RPMI7951 (cell line): ENCODE measurements at regions not wholly inside any gene's neighbourhood (a gene's known extent, or its start where the extent isn't known, plus 50 kb on each side); places are given as distances from the start of the nearest gene placed in this dataset.
A peak's percentile ranks its signal among the peaks of the same experiment; 100 is the strongest.
"Not testable (repeated sequence)": the region's sequence is repeated elsewhere in the genome, so short reads cannot be mapped to it uniquely, and the experiment has no call there.

ENCODE experiments used
- DNase-seq: peaks from one replicate; pipeline ENCODE4 v3.0.0-alpha.2; 2012; ENCODE audit warnings: low read depth

DNA sequence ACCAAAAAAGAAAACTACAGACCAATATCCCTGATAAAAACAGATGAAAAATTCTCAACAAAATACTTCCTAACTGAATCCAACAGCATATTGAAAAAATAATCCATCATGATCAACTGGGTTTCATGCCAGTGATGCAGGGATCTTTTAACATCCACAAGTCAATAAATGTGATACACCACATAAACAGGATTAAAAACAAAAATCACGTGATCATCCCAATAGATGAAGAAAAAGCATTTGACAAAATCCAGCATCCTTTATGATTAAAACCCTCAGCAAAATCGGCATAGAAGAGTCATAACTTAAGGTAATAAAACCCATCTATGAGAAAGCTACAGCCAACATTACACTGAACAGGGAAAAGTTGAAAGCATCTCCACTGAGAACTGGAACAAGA is 107.5 kb downstream of the DCLK3 start:
- no peak for DNase-seq

DNA sequence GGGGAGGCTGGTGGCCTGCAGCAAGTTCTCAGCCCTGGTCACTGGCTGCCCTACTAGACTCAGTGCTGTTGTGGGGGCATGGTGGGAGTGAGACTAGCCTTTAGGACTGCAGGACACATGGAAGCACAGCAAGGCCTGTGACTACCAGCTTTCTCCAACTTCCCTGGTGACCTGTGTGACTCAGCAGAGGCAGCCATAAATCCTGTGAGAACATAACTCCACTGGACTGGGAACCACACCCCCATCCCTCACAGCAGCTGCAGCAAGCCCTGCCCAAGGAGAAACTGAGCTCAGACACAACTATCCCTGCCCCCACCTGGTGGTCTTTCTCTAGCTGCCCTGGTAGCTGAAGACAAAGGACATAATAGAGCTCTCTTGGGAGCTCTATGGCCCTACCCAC is 111.3 kb downstream of the DCLK3 start:
- DNase-seq: peak; percentile 38

DNA sequence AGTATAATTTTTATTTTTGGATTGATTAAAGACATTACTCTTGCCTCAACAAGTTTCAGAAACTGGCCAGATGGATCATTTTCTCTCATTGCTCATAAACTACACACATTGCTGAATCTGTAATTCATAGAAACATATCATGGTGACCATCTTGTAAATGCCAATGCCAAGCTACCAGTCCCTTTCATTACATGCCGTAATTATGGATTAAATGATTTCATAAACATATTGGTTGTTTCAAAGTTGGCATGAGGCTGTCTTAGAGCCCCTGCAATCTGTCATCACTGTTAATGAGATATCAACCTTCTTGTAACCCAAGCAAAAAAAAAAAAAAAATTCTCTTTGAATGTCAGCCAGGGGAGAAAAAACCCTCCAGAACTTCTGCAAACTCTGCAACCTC is 112.2 kb downstream of the DCLK3 start:
- DNase-seq: no peak

DNA sequence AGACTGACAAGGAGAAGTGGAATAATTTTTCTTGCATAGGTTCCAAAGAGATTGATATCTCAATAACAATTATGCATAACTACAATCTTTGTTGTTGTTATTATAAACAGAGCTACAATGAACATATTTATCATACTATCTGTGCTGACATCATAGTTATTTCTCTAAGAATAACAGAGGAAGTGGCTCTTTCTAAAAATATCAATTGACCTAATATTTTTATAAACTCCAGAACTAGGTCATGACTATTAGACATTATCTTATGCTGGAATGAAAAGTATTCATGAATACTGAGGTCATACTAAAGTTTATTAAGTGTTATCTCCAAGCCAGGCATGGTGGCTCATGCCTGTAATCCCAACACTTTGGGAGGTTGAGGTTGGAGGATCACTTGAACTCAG is 114.1 kb downstream of the DCLK3 start:
- no peak for DNase-seq

DNA sequence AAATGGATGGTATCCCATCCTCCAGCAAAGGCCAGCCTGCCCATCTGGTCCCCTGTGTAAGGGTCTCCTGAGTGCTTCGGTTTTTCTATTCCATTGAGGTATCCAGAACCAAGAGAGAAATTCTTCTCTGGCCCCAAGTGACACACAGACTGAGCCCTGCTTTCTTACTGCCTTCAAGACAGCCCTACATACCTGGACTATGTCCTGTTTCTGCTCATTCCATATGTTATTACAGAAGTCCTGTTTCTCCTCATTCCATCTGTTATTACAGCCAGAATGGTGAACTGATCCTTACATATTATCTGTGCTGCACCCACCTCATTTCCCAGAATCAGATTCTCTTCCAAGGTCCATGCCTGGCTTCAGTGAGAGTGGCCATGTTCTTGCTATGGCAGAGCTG is 115.2 kb downstream of the DCLK3 start:
- DNase-seq: no peak

DNA sequence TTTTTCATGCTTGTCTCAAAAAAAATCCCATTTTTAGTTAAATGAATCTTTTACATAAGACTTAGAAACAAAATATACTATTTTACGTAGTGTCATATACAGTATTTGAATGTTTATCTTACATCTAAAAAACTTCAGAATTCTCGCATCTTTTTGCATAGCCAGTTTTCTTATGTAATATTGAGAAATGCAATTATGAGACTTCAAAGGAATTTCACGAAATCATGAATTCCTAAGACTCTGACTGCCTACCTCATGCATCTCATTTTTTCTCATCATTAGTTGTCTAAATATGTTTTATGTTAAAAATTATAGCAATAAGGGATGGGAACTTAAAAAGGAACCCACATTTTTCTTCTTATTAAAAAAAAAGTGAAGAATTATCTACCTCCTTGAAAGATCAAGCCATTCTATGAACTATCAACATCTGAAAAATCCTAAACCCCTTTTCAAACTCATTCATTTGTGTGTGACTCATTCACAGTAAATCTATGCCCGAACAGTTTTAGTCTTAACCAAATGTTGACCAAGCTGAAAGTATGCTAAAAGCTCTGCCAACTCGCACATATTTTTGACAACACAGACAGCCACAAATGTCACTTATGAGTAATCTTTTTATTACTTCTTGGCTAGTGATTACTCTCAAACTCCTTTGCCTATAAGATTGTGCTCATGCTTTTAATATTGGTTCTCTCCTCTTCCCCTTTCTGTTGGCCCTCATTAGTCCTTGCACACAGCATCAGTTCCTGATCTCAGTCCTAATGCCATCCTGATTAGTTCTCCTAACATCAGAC is 115.9 kb downstream of the DCLK3 start:
- peak; percentile 84 for DNase-seq

DNA sequence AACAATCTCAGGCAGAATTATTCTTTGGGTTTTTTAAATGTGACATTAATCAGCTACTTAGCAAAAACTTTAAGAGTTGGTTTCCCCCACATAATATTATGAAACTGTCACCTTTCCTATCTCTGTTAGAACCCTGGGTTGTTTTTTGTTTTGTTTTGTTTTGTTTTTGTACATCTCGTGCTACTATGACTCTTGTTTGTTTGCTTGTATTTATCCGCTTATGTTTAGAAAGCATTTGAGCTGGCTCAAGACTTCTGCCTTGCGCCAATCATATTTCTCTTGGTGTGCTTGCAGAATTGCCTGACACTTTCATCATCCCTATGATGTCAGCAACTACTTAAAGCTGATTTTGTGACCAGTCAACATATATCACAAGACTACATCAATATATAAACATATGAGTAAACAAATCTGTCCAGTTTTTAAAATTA is 116.9 kb downstream of the DCLK3 start:
- DNase-seq: no peak

DNA sequence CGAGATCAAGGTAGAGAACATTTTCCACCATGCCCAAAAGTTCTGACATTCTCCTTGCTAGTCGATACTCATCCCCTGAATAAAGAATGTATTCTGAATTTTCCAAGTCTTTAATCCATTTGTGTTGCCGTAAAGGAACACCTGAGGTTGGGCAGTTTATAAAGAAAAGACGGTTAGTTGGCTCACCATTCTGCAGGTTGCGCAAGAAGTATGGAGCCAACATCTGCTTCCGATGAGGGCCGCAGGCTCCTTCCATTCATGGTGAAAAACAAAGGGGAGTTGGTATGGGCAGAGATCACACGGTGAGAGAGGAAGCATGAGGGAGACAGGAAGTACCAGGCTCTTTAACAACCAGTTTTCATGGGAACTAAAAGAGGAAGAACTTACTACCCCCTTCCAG is 121.2 kb downstream of the DCLK3 start:
- no peak for DNase-seq

DNA sequence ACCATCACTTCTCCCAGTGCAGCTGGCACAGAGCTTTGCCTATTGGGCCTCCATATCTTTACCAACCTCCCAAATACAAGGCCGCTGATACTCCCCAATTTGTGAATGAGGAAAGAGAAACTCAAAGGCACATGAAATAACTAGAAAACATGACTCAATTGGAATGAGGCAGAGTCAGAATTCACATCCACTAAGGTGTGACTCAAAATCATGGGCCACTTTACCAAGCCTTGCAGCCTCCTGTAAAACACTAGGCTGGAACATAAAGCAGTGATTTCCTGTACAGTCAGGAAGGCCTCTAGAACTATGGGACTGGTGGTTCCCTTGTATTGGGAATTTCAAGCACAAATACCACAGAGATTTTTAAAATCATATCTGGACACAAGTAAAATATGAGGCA is 128.6 kb downstream of the DCLK3 start:
- peak; percentile 5 for DNase-seq

DNA sequence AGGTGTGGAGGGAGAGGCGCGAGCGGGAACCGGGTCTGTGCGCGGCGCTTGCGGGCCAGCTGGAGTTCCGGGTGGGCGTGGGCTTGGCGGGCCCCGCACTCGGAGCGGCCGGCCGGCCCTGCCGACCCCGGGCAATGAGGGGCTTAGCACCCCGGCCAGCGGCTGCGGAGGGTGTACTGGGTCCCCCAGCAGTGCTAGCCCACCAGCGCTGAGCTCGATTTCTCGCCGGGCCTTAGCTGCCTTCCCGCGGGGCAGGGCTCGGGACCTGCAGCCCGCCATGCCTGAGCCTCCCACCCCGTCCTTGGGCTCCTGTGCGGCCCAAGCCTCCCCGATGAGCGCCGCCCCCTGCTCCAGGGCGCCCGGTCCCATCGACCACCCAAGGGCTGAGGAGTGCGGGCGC is 130.5 kb downstream of the DCLK3 start:
- not testable (repeated sequence) for DNase-seq

DNA sequence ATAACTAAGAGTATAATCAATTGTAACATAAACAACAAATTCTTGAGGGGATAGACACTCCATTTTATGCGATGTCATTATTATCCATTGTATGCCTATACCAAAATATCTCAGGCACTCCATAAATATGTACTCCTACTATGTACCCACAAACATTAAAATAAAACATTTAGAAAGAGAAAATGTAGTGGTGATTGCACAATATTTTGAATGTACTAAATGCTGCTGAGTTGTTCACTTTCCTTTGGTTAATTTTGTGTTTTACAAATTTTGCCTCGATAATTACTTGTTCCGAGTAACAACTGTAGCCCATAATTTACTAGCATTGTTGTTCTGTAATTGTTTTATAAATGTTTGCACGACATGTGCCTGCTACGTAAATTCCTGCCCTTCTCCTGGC is 131.3 kb downstream of the DCLK3 start:
- no peak for DNase-seq

DNA sequence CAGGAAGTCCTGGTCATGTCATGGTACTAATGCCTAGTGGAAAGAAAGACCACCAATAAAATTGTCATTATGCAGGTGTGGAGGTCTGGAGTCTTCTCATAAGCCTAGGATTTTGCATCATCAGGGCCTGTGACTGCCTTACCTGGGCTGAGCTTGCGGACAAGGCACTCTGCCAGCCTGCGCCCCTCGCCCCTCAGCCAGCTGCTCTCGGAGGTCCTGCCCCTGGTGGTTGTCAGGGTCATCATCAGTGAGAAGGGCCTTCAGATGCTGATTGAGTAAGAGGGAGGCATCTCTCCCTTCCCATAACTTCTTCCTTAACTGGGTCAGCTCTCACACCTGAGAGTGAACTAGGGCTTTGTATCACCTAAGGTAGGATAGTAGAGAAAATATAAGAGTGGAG is 132.8 kb downstream of the DCLK3 start:
- no peak for DNase-seq

DNA sequence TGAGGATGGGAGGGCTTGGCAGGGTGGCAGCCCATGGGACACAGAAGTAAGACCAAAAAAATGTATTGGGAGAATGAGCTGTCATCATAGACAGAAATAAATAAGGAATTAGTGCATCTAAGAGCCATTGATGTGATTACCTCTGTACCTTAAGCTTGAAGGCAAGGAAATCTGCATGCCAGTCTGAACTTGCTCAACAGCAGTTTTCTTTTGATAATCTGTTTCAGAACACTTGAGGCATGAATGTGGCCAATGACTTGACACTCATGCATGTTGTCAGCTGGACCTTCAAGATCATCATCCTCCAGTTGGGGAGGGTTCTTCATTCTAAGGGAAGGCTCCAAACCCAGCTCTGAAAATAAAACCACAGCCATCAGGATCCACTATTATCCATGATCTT is 148.5 kb downstream of the DCLK3 start:
- DNase-seq: no peak

DNA sequence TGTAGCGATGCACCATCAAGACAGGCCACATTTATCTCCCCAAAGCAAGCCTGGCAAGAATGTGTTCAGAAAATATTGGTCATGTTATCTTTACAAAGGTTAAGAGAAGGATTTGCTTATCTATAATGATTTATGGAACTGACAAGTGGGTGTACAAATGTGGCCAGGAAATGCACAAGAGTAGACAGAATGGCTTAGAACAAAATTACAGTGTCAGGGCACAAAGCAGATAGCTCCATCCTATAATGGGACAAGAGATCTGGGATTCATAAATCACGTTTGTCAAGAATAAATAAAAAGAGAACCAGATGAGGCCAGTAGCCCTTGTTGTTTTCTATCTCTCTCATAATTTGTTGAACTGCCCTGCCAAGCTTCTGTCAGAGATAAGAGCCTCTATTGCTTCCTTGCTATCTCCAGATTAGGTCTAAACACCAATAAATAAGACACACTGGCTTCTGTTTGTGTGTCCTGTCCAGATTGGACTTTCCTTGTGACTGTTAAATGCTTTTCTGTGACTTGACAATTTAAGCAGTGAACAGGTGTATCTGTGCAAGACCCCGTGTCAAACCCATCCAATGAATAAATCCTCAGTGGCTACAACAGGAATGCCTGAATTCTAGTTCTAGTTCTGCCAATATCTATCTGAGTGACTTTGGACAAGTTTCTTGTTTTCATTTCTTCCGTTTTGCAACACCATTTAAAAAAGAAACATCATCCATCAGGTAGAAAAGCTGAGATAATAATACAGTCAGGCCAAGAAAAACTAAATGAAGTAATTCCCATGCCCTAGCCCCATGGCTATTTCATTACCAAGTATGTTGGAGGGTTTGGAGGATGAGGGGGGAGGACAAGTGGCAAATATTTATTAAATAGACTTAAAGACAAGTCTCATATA is 157.2 kb downstream of the DCLK3 start:
- DNase-seq: no peak

DNA sequence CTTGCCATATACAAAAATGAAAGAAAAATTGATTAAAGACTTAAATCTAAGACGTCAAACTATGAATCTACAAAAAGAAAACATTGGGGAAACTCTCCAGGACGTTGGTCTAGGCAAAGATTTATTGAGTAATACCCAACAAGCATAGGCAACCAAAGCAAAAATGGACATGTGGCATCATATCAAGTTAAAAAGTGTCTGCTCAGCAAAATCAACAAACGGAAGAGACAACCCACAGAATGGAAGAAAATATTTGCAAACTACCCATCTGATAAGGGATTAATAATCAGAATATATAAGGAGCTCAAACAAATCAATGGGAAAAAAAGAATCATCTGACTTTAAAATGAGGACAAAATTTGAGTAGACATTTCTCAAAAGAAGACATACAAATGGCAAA is 160.9 kb downstream of the DCLK3 start:
- no peak for DNase-seq

DNA sequence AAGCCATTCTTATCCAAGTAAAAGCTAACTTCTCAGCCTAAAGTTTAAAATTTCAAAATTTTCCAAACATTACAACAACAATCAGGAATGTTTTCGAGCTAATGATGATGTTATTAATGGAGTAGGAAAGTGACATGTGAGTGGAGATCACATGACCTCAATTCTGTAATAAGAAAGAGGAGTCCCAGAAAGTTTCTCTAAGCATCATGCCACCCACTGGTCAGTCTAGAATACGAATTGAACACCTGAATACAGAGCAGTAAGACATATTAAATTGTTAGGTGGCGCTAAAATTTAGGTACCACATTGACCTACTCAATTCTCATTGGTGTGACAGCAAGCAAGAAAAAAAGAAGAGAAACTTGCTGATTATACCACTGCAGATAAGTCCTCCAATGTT is 163.9 kb downstream of the DCLK3 start:
- DNase-seq: no peak
